Spleen (tissue), 11 donors: ENCODE measurements at regions not wholly inside any gene's neighbourhood (a gene's known extent, or its start where the extent isn't known, plus 50 kb on each side); places are given as distances from the start of the nearest gene placed in this dataset.

ENCODE experiments used
- DNase-seq: peaks from one replicate; pipeline ENCODE4 v3.0.0-alpha.2; 2020
- H3K27ac ChIP-seq, 8 donors: fragments of 200-600 bp; sonication (generic) in 7 of 8; 1 replicate in 4 of 8; 2 replicates in 4 of 8; pipeline versions ENCODE4 v1.5.0 to v1.8.0; 2016 to 2021; ENCODE audit warnings: inconsistent platforms in 4 of 8, mild to moderate bottlenecking in 4 of 8, moderate library complexity in 1 of 8
- H3K27me3 ChIP-seq, 7 donors: fragments of 200-600 bp; sonication (generic) in 6 of 7; replicated peaks in 1 of 7; 1 replicate in 4 of 7; 2 replicates in 3 of 7; pipeline versions ENCODE4 v1.5.0 to v1.8.0; 2016 to 2021; ENCODE audit warnings: inconsistent platforms in 3 of 7, mild to moderate bottlenecking in 1 of 7
- H3K36me3 ChIP-seq, 6 donors: fragments of 200-600 bp; sonication (generic) in 5 of 6; 1 replicate in 4 of 6; 2 replicates in 2 of 6; pipeline versions ENCODE4 v1.5.0 to v1.8.0; 2016 to 2021; ENCODE audit warnings: inconsistent platforms in 2 of 6
- H3K4me1 ChIP-seq, 6 donors: fragments of 200-600 bp; sonication (generic) in 5 of 6; 1 replicate in 3 of 6; 2 replicates in 3 of 6; pipeline versions ENCODE4 v1.5.0 to v1.8.0; 2016 to 2021; ENCODE audit warnings: inconsistent platforms in 3 of 6
- H3K4me3 ChIP-seq, 8 donors: fragments of 200-600 bp; sonication (generic) in 7 of 8; 1 replicate in 4 of 8; 2 replicates in 4 of 8; pipeline versions ENCODE4 v1.5.0 to v1.8.0; 2016 to 2021; ENCODE audit warnings: inconsistent platforms in 4 of 8, mild to moderate bottlenecking in 4 of 8, moderate library complexity in 2 of 8
- H3K9me3 ChIP-seq, 8 donors: fragments of 200-600 bp; sonication (generic) in 7 of 8; 1 replicate in 4 of 8; 2 replicates in 4 of 8; pipeline versions ENCODE4 v1.5.0 to v1.8.0; 2016 to 2021; ENCODE audit warnings: inconsistent platforms in 4 of 8
- POLR2A ChIP-seq, 3 donors: fragments of 450-650 bp; IDR thresholded peaks; one replicate each; pipeline ENCODE4 v1.5.1; 2017; ENCODE audit warnings: antibody characterized with exemption in 3 of 3, mild to moderate bottlenecking in 1 of 3
- POLR2AphosphoS5 ChIP-seq, 3 donors: sonication (generic); formaldehyde crosslinking; IDR thresholded peaks; one replicate each; pipeline ENCODE4 v1.5.1; 2017; ENCODE audit warnings: antibody characterized with exemption in 3 of 3
- WGBS, 5 donors: extraction: QIAGEN DNeasy Blood & Tissue Kit in 3 of 5; methylation state at CpG; one replicate each; pipeline versions ENCODE4 v1.1.5 to v1.1.7; 2013 to 2018; 5-methylcytosine and 5-hydroxymethylcytosine counted together
- intact Hi-C: fragments of 100-400 bp; cut with DNase I; formaldehyde crosslinking; loops from one replicate; pipeline ENCODE4 v1.15.0; 2023; ENCODE audit warnings: low total_unique reads
- TF ChIP-seq, protein P1 (sequence below), 11 experiments: fragments of 200-600 bp in 7 of 11; fragments of 450-650 bp in 4 of 11; sonication (generic) in 4 of 11; IDR thresholded peaks in 8 of 11; conservative IDR thresholded peaks in 3 of 11; 1 replicate in 7 of 11; 2 replicates in 4 of 11; pipeline versions ENCODE4 v1.4.0 to v1.8.0; 2016 to 2021; ENCODE audit warnings: antibody characterized with exemption in 11 of 11, inconsistent platforms in 4 of 11, mild to moderate bottlenecking in 1 of 11
- donor health status: healthy with polysubstance abuse.
- donor health status: DM: no; HTN: no; CAD: no; lungs with moderate emphysema.
- donor health status: DM: no; HTN: no; CAD: no.
- donor health status: Bipolar disorder and iron deficiency.
- donor health status: healthy.
- donor health status: DM: no; HTN: no; CAD: no.
- donor health status: DM: yes; HTN: yes; CAD: no.

DNA sequence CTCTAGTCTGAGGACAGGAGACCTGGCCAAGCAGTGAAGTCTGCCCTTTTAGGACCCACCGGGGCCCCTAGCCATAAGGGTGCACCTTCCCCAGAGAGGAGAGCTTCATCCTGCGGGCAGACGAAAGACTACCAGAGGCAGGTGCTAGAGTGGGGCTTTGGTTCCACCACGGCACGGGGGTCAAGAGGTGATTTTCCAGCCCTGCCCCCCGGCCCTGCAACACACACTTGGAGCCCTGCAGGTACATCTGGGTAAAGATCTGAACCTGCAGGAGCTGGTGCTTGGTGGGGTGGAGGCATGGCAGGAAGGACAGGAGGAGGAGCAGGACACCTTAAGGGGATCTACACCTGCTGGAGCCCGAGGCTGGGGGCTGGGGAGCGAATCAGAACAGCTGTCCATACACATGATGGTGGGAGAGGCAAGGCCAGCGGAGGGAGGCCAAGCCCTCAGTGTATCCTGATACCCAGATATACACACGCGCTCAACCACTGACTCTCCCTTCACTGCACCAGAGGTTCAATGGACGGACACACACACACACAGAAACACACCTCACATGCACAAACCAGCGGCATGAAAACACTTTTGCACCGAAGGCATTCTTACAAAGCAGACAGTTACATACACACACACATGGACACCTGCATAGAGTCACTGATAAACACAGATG is 98.4 kb upstream of the MVB12B start:
- no peaks in the 10 kb centered on the region for H3K9me3 ChIP-seq
- no peak overlapping the region for H3K4me3 ChIP-seq
- TF ChIP-seq, protein P1, sequence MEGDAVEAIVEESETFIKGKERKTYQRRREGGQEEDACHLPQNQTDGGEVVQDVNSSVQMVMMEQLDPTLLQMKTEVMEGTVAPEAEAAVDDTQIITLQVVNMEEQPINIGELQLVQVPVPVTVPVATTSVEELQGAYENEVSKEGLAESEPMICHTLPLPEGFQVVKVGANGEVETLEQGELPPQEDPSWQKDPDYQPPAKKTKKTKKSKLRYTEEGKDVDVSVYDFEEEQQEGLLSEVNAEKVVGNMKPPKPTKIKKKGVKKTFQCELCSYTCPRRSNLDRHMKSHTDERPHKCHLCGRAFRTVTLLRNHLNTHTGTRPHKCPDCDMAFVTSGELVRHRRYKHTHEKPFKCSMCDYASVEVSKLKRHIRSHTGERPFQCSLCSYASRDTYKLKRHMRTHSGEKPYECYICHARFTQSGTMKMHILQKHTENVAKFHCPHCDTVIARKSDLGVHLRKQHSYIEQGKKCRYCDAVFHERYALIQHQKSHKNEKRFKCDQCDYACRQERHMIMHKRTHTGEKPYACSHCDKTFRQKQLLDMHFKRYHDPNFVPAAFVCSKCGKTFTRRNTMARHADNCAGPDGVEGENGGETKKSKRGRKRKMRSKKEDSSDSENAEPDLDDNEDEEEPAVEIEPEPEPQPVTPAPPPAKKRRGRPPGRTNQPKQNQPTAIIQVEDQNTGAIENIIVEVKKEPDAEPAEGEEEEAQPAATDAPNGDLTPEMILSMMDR (IDR thresholded peaks at IDR 0.05 in 8 of 11, conservative IDR thresholded peaks at IDR 0.05 in 3 of 11), result no peak
- TF ChIP-seq POLR2A (IDR thresholded peaks at IDR 0.05), result no peak
- TF ChIP-seq POLR2AphosphoS5 (IDR thresholded peaks at IDR 0.05), result no peak
- no peak overlapping the region for H3K27ac ChIP-seq
- peaks cover 0 to 7% (median 4%) of the 10 kb centered on the region in 6 donors for H3K4me1 ChIP-seq
- no peaks in the 10 kb centered on the region for H3K36me3 ChIP-seq
- peaks cover 0 to 61% (median 5%) of the 10 kb centered on the region in 7 donors for H3K27me3 ChIP-seq
- DNase-seq, result no peak
- 84 to 87% (median 86%) methylated on average over 8 to 14 of the region's 14 CpGs for WGBS, 5 donors
- intact Hi-C loops, result loop anchor here (5.0 kb wide), 1 partner anchor 821 kb away; no protein-coding TSS in a partner anchor

DNA sequence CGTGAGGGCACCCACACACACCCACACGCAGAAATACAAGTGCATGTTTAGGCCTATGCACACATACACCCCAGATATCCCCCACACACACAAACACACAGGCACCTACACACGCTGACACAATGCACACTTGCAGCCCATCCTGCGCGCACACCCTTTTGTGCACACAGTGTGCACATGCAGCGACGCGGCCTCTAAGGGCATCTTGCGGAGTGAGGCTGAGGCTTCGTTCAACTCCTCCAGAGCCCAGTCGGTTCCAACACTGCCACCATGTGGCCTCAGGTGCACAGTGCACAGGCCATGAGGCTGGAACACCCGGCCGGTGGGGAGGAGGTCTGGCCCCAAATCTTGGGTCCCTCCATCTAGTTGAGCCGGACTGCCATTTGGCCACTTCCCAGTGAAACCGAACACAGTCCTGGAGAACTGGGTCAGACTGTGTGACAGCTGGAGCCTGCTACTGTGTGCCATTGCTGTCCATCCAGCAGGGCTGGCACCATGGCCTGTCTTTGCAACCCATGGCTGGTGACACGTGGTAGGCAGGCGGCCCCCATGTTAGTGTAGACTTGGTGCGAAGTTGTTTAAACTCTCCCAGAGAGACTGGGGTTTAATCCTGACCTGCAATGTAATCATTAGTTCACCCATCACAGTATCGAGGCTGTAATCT is 97.7 kb upstream of the MVB12B start:
- no peaks in the 10 kb centered on the region for H3K36me3 ChIP-seq
- DNase-seq, result peak; percentile 91
- peaks cover 0 to 54% (median 0%) of the 10 kb centered on the region in 7 donors for H3K27me3 ChIP-seq
- H3K27ac ChIP-seq, result no peak overlapping the region
- TF ChIP-seq, protein P1 (IDR thresholded peaks at IDR 0.05 in 8 of 11, conservative IDR thresholded peaks at IDR 0.05 in 3 of 11), result peak; percentile 84 to 97 (median 91)
- TF ChIP-seq POLR2A (IDR thresholded peaks at IDR 0.05), result no peak
- peak in 2 of 3 donors; percentile 18 to 47 for TF ChIP-seq POLR2AphosphoS5 (IDR thresholded peaks at IDR 0.05)
- H3K4me1 ChIP-seq, result peaks cover 0 to 7% (median 4%) of the 10 kb centered on the region in 6 donors
- H3K4me3 ChIP-seq, result no peak overlapping the region
- intact Hi-C loops, result loop anchor here (5.0 kb wide), 1 partner anchor 822 kb away; no protein-coding TSS in a partner anchor
- 27 to 36% (median 30%) methylated on average over 12 to 19 of the region's 19 CpGs for WGBS, 5 donors
- H3K9me3 ChIP-seq, result no peaks in the 10 kb centered on the region

DNA sequence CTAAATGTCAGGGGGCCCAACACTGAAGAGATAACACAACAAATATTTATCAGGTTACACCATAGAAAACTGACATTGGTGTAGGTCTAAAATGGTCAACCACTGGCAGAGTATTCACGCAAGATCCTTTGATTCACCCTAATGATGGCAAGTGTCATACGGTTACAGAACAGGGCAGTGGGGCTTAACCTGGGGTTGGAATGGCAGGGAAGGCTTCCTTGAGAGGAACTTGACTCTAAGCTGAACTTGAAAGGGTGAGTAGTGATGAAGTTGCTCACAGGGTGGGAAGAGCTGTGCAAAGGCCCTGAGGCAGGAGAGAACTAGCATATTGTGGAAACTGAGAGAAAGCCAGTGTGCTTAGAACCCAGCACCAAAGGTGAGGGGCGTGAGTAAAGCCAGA is 97.1 kb upstream of the MVB12B start:
- no peak for DNase-seq
- H3K4me3 ChIP-seq, result no peak overlapping the region
- 78 to 86% (median 82%) methylated on average over 3 of the region's 3 CpGs for WGBS, 5 donors
- H3K4me1 ChIP-seq, result peaks cover 0 to 7% (median 4%) of the 10 kb centered on the region in 6 donors
- H3K27me3 ChIP-seq, result peaks cover 0 to 53% (median 0%) of the 10 kb centered on the region in 7 donors
- no peaks in the 10 kb centered on the region for H3K36me3 ChIP-seq
- TF ChIP-seq, protein P1 (IDR thresholded peaks at IDR 0.05 in 8 of 11, conservative IDR thresholded peaks at IDR 0.05 in 3 of 11), result no peak
- no peak for TF ChIP-seq POLR2AphosphoS5 (IDR thresholded peaks at IDR 0.05)
- TF ChIP-seq POLR2A (IDR thresholded peaks at IDR 0.05), result no peak
- intact Hi-C loops, result loop anchor here (5.0 kb wide), 1 partner anchor 822 kb away; no protein-coding TSS in a partner anchor
- no peaks in the 10 kb centered on the region for H3K9me3 ChIP-seq
- no peak overlapping the region for H3K27ac ChIP-seq

DNA sequence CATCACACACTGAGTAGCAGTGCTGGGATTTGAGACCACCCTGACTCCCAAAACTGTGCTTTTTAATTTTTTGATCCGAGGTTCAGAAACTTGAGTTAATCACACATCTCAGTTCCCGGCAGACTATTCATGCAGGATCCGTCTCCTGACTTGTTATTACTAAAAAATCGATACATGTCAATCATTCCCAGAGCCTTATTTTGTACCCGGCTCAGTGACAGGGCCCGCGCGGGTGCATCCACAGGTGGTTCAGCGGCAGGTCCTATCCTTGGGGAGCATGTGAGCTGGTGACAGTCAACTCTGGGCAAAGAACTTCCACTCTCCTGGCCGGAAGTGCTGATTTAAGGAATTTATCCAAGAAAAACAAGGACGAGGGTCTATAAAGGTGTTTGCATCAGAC is 95.9 kb upstream of the MVB12B start:
- WGBS, 5 donors, result 90 to 96% (median 94%) methylated on average over 11 of the region's 11 CpGs
- H3K4me3 ChIP-seq, result no peak overlapping the region
- DNase-seq, result no peak
- H3K9me3 ChIP-seq, result no peaks in the 10 kb centered on the region
- H3K27ac ChIP-seq, result no peak overlapping the region
- H3K27me3 ChIP-seq, result peaks cover 0 to 42% (median 0%) of the 10 kb centered on the region in 7 donors
- intact Hi-C loops, result no loop called here
- H3K36me3 ChIP-seq, result no peaks in the 10 kb centered on the region
- TF ChIP-seq, protein P1 (IDR thresholded peaks at IDR 0.05 in 8 of 11, conservative IDR thresholded peaks at IDR 0.05 in 3 of 11), result no peak
- TF ChIP-seq POLR2AphosphoS5 (IDR thresholded peaks at IDR 0.05), result no peak
- no peak for TF ChIP-seq POLR2A (IDR thresholded peaks at IDR 0.05)
- peaks cover 0 to 7% (median 4%) of the 10 kb centered on the region in 6 donors for H3K4me1 ChIP-seq
